HG02763 (cell line): ENCODE measurements at regions not wholly inside any gene's neighbourhood (a gene's known extent, or its start where the extent isn't known, plus 50 kb on each side); places are given as distances from the start of the nearest gene placed in this dataset.

Experiments used
- ATAC-seq: cut with Tn5 transposase; IDR thresholded peaks from one replicate; pipeline ENCODE4 v1.9.1; 2021; ENCODE audit warnings: mild to moderate bottlenecking, moderate library complexity; ENCODE audit not compliant: unreplicated experiment

DNA sequence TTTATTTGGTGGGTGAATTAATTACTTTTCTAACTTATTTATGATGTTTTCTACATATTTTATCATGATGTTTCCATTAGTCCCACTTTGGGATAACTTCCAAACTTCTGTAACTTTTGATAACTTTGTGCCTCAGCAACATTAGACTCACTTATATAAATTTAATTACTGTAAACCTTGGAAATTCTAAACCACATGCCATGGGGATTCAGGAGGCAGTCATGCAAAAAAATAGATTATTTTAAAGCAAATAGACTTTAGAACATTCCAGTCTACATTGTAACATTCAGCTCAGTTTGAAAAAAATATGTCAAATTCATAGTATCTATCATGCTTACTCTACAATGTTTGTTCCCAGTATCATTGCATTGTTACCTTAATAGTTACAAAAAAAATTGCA is 728.5 kb upstream of the NRXN1 start:
- ATAC-seq: no peak

DNA sequence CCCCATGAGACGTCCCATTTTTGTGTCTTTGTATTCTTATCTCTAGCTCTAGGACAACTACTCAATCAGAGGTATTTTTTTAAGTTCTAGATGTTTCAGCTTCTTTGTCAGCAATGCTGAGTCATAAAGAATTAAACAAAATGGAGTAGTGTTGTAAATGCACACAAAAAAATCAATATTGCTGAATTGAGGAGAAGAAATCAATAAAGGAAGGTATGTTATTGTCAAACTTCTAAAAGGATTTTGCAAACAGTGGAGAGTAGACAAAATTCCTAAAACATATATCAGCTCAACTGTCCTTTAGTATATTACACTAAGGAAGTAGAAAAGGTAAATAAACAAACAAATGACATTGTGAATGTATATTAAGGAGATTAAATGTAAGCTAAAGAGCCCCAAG is 726.1 kb upstream of the NRXN1 start:
- no peak for ATAC-seq

DNA sequence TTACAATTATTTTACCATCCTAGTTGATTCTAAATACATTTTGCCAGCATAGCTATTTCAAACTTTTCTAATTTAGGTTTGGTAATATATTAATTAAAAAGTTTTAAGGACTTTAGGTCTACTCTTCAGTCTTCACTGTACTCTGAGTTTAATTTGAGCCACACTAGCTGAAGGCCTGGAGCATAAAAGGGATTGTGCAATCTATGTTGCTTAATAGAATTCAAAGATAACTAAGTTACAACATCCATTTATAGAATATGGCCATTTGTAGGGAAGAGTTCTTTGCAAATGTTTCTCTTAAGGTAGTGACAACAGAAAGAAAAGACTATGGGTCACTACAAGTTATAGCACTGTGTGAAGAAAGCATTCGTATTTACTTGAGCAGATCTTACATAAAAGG is 702.2 kb upstream of the NRXN1 start:
- no peak for ATAC-seq

DNA sequence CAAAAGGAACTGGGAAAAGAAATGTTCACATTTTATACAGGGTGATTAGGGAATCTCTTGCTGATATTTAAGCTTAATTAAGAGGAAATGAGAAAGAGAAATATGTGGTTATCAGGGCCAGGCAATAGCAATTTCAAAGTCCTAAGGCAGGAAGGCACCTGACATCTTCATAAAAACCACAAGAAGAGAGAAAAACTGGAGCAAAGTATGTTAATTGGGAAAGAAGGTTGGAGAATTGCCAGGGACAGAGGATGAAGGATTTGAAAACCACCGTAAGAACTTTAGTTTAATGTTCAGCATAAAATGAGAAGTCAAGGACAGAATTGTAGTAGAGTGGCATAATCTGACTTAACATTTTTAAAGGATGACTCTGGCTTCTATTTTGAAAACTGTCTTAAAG is 691.8 kb upstream of the NRXN1 start:
- no peak for ATAC-seq

DNA sequence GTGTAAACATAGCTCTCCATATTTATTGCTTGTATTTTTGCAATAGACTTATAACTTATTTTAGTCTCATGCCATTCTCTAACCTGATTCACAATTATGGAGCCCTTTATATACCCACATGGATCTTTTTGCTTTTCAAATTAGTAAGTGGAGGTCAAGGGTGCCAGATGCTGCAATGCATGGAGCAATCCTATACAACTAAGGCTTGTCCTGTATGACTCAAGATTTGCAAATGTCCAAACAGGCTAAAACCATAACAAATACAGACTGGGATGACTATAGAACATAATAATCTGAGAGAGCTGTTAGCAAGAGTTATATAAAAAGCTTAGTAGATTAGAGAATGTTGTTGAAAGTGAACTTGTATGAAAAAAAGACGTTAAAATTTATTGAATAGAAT is 690.4 kb upstream of the NRXN1 start:
- no peak for ATAC-seq

DNA sequence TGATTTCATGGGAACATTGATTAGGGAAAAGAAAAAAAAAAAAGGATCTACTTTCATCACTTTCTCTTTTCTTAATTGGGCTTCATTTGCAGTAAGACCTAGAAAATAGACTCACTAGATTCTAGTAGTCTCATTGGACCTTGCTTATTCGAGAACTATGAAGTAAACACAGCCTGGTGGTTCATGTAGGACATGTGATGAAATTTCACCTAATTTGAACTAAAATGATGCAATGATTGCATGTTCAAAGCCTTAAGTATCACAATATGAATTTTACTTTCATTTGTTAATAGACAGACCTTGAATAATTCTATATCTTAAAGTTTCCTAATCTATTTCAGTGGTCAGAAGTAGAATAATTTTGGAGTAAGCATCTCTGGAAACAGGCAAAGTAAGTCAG is 688.9 kb upstream of the NRXN1 start:
- no peak for ATAC-seq

DNA sequence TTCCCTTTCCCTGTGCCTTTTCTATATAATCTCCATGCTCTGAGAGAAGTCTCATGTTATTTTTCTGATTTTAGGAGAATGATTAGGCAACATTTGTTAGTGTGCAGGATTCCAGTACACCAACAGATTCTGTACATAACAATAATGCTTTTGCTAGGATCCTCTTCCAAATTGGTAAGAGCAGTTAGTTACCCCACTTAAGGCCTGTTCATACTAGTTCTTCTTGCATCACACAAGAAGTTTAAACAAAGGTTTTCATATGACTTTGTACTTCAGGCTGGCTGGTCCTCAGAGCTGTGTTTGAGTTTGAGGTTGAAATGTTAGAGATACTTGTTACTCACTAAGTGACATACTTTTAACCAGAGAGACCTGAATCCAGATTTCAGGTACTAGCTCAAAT is 686.9 kb upstream of the NRXN1 start:
- no peak for ATAC-seq

DNA sequence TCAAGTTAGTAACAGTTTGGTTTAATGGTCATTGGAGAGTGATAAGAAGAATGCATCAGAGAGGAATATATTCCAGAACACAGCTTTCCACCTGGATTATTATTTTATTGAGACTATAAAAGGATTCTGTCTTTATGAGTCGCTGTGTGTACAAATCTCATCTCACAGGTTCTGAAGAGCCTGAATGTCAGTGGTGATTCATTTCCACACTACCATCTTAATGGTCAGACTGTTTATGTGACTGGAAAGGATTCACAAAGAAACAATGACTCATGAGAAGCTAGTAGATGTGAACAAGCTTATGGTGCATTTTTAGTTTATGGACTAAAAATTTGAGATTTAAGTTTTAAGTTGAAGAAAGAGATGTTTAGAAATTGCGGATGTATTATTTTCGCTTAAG is 685.4 kb upstream of the NRXN1 start:
- no peak for ATAC-seq

DNA sequence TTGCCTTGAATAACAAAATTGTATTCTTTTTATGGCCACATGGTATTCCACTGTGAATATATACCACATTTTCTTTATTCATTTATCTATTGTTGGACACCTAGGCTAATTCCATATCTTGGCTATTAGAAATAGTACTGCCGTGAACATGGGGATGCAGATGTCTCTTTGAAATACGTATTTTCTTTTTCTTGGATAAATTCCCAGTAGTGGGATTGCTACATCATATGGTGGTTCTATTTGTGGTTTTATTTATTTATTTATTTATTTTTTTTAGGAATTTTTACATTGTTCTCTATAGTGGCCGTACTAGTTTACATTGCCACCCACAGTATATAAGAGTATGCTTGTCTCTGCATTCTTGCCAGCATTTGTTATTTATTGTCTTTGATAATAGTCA is 679.8 kb upstream of the NRXN1 start:
- ATAC-seq: no peak

DNA sequence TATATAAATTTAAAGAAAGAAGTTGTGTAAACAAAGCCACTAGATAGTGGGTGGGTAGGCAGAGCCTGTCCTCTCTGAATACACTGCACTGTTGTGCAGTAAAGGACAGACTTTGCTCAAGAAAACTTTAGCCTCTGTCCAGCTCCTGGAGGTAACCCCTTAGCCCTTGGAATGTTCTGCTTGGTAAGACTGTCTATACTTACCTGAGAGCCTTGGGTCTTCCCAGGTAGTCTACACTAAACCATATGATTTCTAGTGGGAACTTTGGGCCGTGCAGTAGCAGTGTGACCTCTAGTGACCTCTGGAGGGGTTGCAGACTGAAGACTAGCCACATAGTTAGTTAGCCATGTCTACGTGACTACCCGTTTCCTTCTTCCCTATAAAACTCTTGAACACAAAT is 678.3 kb upstream of the NRXN1 start:
- no peak for ATAC-seq

DNA sequence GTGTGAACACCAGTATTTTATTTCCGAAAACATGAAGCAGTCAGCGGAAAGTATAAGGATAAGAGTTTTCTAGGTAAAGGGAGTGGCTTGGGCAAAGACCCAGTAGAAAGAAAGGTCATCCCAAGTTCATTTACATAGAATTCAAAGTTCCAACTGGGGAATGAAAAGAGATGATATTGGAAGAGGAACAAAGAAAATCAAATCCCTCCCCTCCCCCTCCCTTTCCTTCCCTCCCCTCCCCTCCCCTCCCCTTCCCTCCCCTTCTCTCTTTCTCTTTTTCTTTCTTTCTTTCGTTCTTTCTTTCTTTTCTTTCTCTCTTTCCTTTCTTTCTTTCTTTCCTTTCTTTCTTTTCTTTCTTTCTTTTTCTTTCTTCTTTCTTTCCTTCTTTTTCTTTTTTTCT is 675.7 kb upstream of the NRXN1 start:
- no peak for ATAC-seq

DNA sequence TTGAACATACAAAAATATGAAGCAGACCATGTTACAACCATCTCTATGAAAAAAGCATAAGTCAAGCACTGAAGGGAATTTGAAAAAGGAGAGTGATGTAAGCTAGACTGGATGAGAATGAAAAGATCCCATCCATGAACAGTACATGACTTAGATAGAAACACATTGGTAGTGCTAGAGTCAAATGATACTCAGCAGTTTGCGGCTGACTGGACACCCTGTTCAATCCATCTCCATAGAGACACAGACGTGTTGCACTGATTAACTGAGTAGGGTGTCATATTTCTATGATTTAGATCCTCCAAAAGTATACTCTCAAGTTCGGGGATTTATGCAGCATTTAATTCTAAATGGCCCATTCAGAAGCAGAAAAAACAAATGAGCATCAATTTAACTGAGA is 674.3 kb upstream of the NRXN1 start:
- no peak for ATAC-seq

DNA sequence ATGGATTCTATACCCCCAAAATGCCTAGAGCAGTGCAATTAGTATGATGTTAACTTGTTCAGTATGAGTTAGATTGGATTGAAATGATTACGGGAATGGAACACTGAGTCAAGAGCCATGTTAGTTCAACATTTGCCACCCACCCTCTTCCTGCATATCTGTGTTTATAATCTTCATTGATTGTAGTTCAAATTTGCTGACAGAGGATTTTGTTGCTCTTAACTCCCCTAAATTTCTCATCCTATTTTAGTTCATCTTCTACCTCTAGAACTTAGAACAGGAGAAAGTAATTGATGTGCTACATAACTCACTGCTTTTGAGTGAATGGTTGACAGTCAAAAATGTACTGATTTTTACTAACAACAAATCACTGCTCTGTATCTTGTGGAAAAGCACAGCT is 673.5 kb upstream of the NRXN1 start:
- ATAC-seq: no peak

DNA sequence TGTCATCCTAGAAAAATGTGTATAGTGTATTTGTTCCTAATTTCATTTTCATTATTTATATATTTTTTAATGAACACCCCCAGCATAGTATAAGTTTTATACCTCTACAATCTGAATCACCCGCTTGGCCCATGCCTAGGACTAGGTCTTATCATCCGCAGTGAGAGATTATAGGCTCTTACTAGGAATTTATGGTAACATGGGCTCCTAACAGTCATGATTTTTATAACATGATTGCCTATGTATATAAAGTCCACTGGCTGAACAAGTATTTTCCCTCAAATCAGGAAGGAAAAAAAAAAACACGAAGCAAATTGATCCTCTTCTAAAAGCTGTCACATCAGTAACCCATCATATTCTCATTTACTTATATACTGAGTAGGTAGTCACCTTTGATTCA is 666.1 kb upstream of the NRXN1 start:
- ATAC-seq: no peak

DNA sequence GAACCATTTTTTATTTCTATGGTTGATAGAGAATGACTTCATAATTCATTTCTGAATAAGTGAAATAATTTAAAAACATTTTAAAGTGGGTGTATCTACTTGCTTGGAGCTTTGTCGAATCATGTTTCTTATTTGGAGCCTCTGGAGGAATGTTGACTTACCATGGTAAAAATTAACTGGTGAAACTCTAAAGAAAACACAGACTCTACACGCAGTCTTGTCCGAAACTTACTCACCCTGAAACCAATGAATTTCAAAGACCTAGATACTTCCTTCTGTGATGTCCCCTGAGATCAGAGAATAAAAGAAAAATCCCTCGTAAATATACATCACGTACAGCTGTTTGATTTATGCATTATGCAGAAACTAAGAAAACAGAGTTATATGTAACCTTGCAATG is 665.2 kb upstream of the NRXN1 start:
- no peak for ATAC-seq

DNA sequence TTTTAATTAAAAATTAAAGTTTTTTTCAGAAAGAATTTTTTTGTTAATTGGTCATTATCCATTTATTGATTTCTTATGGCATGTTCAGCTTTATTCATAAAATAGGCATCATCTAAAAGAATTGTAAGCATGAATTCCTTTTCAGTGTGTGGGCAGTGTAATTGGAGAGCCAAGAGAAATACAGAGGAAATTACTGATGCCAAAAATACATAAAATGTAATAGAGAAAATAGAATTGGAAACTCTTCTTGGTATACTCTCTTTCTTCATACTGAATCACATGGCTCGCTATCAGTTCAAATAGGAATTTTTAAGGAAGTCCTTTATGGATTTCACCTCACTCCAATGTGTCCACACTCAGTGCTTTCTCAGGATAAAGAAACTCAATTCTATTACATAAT is 663.6 kb upstream of the NRXN1 start:
- ATAC-seq: no peak

DNA sequence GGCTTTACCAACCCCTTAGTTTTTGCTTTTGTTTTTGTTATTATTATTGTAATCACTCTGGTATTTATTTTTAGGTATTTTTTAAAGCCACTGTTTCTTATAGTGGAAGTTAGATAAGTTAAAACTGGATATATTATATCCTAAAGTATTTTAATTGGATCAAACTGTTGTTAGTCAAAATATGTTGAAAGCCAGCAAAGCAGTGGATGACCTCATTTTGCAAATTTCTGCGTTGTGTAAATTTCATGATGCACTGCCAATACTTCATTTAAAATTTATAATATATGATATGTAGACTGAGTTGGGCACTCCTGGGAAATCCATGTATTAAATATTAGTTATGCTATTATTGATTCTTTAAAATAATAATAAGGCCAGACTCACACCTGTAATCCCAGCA is 661.7 kb upstream of the NRXN1 start:
- no peak for ATAC-seq

DNA sequence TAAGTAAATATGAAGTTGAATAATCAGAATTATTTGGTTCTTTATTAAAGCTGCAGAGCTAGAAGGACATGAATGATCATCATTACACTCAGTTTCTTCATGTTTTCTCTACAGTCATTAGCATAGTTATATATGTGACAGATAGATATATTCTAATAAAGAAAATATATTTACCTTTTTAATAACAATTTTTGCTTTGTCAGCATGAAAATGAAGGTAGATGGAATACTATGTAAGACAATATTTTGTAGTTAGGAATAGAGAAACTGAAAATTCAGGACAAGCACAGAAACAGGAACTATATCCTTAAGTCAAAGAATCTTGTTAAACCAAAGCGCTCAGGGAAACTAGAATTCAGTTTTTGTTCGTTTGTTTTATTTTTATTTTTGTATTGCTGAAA is 649.9 kb upstream of the NRXN1 start:
- ATAC-seq: no peak

DNA sequence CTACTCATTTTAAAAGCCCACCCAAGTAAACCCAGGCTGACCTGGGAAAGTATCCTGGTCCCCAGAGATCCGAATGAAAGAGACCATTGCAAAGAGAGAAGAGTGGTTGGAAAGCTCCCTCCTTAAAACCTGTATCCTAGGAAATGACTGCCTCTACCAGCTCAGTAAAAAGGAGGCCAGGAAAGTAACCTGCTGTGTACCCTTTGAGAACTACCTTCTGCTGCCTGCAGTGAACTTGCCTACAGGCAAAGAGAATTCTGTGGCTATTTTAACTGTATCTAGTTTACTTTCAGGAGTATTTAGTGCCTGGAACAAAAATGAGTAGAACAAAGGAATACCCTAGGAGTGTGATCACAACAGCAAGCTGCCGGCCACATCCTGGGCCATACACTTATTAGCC is 641.7 kb upstream of the NRXN1 start:
- ATAC-seq: no peak

DNA sequence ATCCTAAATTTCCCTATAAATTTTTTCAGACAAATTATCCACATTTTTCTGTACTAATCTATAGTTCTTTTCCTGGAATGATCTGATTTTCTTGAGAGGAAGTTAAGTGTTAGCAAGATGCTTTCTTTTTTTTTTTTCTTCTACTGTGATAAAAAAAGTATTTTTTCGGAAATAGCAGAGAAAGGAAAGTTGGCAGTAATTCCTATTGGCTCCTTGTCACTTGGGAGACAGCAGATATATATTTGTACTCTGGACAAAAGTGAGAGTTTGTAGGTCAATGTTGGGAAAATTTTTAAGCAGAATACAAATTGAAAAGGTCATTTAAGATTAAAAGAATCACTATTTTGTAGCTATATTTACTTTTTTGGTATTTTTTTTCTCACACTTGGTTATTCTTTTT is 635.7 kb upstream of the NRXN1 start:
- ATAC-seq: no peak

DNA sequence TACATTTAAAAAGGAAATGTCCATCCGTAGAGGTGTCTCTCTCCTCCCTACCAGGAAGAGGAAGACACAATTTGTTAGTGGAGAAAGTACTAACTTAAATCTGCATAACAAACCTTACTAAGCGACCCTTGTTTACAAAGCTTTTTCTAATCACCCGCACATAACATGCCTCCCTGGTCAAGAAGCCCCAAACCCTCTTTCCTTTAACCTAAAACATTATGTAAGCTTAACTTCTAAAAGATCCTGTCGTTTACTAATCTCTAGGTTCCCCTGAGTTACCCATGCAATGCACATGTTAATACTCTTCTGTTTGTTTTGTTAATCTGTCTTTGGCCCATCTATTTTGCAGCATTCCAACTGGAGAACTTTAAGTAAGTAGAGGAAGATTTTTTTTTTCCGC is 630.3 kb upstream of the NRXN1 start:
- ATAC-seq: no peak

DNA sequence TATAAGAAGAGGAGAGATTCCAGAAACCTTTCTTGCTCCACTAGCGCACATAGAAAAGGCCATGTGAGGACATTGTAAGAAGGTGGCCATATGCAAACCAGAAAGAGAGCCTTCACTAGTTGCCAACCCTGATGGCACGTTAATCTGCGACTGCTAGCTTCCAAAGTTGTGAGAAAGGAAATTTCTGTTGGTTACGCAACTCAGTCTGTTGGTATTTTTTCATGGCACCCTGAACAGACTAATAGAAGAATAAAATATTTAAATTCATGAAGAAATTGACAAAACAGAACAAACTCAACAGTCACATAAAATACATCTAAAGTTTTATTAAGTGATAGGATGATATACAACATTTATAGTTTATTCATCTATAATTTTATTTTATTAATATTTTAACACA is 625.9 kb upstream of the NRXN1 start:
- no peak for ATAC-seq

DNA sequence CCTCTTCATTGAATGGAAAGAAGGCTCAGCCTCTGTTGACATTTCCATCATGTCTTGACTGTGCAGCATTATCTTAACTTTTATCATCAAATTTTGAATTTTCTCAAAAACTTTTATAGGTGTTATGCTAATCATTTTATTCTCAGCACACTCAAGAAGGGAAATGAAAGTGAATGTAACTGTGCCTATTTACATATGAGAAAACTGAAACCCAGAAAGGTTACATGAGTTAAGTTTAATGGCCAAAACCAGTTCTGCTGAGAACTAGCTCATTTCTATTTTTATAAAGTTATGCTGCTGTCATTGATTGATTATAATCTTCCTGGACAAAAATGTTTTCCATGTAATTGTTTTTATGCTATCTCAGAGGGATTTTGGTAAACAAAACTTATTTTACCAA is 618.8 kb upstream of the NRXN1 start:
- peak; percentile 45 for ATAC-seq

DNA sequence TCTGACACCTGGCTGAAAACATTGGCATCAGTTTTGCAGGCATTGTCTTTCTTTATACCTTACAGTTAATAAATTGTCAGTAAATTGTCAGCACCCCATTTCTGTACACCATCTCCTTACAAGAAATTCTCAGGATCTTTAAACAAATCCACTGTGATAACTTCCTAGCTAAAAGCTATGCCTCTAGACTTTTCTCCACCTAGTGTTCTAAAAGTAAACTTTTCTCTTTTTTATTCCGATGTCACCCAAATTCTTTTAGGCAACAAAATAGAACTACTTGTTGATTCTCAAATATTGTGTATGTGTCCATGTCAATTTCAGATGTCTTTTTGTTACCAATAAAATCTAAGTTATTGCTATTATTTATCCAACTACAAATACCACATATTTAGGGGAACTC is 617.4 kb upstream of the NRXN1 start:
- no peak for ATAC-seq
